ENCODE measurements at regions not wholly inside any gene's neighbourhood (a gene's known extent, or its start where the extent isn't known, plus 50 kb on each side); places are given as distances from the start of the nearest gene placed in this dataset.

DNA sequence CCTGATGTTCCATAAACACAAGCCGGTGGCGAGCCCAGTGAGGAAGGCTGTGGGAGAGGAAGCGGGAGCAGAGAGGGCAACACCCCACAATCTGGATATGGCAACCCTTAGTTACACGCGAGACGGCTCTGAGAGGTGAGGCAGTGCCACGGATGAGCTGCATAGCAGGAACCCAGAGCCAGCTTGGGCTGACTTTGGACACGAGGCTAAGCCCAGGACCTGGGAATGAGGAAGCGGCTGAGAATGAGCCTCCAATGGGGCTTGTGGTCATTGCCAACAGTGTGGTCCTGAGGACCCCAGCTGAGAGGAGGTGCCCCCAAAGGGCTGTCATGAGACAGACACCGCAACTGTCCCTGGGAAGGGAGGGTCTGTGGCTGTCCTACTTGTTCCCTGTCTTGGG lies 160.0 kb upstream of the SMIM23 start:
- no peak for DNase-seq (ENCODE audit: extremely low read depth in 1 of 2, low read depth in 1 of 2)

DNA sequence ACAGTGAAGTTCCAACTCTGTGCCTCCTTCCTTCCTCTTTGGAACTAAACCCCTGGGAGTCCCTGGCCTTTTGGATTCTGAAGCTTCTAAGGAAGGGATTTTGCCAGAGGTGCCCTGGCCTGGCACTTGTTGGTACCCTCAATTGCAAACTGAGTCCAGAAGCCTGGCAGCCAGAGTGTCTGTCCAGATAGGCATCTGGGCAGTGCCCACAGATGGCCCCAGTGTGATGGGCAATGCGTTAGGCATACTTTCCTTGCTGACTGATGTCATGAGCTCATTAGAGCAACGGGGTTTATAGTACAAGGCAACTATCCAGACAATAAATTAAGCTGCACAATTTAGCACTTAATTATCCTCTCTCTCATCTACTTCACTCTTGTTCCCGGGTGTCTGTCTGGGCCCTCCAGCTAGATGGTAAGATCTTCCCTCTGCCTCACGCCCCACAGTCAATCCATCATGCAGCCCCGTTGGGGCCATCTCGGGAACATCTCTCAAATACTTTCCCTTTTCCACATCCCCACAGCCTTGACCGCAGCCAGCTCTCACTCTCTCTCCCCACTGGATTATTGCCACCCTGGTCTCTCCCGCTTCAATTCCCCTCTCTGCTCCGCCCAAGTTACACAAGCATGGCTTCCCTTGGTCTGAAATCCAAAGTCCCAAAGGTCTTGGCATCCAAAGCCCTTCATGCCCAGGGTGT lies 157.5 kb upstream of the SMIM23 start:
- DNase-seq (ENCODE audit: extremely low read depth in 1 of 2, low read depth in 1 of 2): no peak

DNA sequence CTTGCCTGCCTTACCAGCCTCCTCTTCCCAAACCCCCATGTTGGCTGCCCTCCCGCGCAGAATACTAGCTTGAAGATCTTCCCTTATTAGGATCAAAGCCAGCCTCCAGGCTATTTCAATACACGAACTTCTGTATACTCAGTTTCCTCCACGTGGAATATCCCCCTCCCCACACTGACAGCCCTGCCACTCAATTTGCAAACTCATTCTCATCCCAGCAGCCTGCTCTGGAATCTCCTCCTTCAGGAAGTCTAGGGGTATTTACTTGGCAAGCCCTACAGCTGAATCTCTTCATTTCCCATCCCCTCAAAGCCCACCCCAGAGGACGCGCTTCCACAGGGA lies 157.0 kb upstream of the SMIM23 start:
- DNase-seq (ENCODE audit: extremely low read depth in 1 of 2, low read depth in 1 of 2): no peak

DNA sequence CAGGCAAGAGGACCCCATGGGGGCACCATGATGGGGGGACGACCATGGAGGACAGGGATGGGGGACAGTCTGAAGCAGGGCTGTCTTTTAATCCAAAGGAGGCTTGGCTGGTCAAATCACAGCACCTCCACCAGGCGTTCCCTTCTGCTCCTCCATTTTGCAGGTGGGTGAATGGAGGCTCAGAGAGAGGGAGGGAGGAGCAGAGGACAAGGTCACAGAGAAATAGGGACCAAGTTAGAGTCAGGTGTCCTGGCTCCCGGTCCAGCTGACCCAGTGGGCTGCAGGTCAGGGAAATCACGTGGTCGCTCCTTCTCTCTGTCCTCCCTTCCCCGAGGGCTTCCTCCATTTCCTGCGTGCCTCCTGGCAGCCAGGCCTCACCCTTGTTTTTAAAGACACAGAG lies 156.4 kb upstream of the SMIM23 start:
- no peak for DNase-seq (ENCODE audit: extremely low read depth in 1 of 2, low read depth in 1 of 2)

DNA sequence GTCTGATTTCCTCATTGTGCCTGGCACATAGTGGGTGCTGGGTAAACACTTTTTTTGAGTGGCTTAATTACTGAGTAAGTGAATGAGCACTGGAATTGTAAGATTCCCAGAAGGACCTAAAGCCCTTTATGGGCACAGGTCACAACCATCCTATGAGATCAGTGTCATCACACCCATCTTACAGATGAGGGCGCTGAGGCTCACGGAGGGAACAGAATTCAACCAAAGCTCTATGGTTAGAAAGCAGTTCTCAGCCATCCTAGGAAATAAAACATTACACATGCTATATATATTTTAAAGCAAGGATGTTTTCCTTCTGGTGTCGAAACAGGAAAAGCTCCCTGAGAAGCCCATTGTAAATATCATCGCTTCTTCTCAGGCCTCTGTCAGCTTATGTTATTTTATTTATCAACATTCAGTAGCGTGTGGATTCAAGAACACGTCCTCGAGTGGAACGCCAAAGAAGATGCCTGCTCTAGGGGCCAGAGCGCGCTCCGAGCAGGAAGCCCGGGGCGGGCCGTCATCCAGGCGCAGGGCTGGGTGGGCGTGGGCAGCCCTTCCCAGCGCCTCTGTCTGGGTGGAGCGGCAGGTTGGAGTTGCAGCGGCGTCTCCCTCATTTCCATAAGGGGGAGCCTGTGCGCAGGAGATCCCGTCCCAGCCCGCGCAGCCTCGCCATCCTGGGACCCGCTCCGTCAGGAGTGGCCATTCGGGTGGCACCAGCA lies 155.8 kb upstream of the SMIM23 start:
- DNase-seq (ENCODE audit: extremely low read depth in 1 of 2, low read depth in 1 of 2): no peak

DNA sequence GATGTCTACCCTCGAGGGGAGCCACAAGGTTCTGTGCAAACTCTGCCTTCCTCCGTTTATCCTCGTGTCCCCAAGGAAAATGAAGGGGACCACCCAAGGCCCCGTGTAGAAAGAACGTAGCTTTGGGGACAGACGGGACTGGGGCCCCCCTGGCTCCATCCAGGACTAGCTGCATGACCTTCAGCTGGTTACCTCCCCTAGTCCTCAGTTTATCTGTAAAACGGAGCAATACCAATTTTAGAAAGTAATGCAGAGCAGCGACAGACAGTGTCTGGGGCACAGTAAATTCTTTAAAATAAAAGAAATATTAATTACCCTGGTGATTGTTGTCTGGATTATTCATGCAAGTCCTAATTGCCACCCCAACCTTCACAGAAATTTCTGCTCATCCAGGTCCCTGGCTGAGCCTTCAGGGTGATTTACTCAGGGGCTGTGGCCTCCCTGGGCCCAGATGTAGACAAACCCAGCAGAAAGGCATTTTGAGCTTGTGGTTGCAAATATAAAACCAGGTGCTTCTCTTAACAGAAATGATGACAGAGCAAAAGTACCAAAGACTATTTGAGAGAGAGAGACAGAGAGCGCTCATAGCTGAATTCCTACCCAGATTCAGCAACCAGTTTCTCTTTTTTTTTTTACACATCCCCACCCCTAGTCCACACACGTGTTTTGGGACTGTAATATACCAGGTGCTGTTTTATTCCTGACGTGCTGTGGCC lies 155.1 kb upstream of the SMIM23 start:
- DNase-seq (ENCODE audit: extremely low read depth in 1 of 2, low read depth in 1 of 2): no peak

DNA sequence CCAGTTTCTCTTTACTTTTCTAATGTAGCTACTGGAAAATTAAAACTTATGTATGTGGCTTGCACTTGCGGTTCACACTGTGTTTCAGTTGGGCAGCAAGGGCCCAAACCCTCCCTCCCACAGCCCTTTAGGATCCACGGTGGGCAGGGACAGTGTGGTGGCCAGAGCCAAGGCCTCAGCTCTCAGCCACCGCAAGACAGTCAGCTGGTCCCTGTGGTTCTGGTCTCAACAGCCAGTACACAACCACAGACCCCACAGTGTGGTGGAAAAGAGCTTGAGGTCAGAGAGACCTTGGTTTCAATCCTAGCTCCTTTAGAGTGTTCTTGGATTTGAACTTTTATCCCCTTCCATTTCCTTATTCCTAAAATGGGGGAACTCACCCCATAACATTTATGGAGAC lies 153.0 kb upstream of the SMIM23 start:
- no peak for DNase-seq (ENCODE audit: extremely low read depth in 1 of 2, low read depth in 1 of 2)

DNA sequence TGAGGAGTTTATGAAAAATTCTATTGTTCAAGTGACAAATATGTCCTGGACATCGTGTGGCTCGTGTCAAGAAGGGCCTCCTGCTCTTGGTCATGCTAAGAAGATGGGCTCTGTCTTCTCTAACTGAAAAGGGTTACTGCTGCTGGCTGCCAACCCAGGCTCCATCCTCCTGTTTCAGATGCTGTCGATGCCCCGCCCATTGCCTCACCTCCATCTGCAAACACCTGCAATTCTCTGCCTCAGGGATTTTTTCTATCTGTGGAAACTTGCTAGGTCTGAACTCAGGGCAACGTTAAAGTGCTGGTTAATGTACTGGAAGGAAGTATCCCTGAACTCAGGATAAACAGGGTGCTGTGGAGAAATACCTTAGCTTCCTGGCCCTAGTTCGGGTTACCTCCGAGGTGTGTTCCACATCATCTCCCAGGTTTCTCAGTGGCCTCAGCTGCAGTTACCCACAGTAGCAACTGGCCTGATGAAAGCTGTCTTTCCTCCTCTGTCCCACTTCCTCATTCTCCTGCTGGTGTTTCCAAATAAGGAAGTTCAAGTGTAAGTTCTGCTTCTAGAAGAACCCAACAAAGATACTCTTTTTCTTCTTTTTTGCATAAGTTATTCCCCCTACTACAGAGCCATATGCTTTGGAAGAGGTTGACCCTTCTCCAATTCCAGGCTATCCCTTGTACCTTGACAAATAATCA lies 151.7 kb upstream of the SMIM23 start:
- DNase-seq (ENCODE audit: extremely low read depth in 1 of 2, low read depth in 1 of 2): no peak

DNA sequence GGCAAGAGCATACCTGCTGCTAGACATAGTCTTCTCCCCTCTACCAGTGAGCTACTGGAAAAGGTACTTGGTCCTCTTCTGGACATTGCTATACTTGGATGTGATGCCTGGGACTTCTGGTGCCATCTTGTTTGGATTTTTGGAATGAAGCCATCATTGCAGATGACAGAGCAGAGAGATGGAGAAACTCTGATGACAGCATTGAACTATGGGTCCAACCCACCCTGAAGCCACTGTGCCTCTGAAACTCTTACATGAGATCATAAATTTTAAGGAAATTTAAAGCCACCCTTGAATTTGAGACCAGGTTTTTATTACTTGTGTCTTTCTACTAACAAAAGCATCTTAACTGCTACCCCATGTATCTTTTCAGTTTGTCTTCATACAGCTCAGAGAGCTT lies 151.1 kb upstream of the SMIM23 start:
- no peak for DNase-seq (ENCODE audit: extremely low read depth in 1 of 2, low read depth in 1 of 2)

DNA sequence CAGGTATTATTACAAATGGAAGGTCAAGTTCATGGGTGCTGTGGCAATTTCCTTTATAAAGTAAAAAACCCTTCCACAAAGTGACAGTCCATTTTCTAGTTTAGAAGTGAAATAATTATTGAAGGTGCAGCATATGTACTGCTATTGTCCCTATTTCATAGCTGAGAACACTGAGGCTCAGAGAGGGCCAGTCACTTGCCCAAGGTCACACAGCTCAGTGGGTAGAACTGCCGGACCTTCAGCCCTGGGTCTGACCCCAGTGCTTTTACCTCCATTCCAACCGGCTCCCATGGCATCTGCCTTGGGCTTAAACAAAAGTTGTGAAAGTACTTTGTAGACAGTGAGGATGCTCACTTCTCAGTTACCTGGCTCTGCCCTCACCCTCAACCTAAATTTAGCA lies 150.6 kb upstream of the SMIM23 start:
- no peak for DNase-seq (ENCODE audit: extremely low read depth in 1 of 2, low read depth in 1 of 2)

DNA sequence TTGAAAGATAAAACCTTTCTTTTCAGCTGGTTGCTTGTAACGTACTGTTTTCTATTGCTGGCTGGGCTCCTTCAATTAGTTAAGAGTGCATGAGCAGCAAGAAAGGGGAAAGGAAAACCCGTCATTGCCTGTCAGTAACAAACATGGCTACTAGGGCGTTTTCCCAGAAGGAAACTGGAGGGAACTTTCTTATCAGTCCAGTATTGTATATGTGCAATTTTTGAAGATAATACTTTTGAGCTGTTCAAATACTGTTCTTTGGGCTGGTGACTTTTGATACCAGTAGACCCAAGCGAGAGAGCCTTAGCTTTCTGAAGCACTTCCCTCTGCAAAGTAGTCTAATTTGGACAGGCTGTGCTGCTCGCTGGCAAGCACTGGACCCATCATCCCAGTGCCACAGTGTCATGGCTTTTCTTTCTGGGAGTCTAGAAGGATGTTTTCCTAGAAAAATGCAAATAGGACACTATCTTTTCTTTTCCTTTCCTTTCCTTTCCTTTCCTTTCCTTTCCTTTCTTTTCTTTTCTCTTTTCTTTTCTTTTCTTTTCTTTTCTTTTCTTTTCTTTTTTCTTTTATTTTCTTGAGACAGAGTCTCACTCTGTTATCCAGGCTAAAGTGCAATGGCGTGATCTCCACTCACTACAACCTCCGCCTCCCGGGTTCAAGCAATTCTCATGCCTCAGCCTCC lies 149.9 kb upstream of the SMIM23 start:
- DNase-seq (ENCODE audit: extremely low read depth in 1 of 2, low read depth in 1 of 2): no peak

DNA sequence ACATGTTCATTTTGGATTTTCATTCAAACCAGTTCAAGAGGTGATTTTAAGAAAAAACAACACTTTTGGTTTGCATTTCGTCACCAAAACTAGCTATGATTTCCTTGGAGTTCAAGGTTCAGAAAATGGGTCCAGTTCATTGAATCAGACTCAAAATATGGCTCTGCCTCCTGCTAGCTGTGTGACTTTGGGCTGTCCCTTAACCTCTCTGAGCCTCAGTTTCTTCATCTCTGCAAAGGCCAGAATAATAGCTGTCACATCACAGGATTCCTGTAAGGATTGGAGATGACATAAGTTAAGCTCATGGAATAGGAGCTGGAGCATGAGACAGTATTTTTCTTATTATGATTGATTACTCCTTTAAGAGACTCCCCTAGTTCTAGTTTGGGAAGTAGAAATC lies 147.8 kb upstream of the SMIM23 start:
- DNase-seq (ENCODE audit: extremely low read depth in 1 of 2, low read depth in 1 of 2): no peak

DNA sequence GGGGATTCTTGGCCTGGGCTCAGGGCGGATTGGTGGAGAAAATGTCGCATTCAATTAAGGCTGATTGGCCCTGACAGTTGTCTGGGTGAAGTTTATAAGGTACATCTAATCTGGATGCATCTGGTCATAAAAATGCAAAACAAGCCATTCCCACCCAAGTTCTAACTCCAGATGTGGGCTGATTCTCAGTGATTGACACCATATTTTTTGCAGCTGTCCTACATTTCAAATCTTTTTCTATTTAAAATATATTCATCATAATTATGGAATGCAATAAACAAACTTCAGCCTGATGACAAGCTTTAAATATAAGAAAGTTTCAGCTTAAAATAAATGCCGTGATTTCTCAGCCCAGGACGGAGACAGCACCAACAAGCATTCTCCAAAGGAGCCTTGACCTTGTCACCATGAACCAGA lies 146.4 kb upstream of the SMIM23 start:
- DNase-seq (ENCODE audit: extremely low read depth in 1 of 2, low read depth in 1 of 2): no peak

DNA sequence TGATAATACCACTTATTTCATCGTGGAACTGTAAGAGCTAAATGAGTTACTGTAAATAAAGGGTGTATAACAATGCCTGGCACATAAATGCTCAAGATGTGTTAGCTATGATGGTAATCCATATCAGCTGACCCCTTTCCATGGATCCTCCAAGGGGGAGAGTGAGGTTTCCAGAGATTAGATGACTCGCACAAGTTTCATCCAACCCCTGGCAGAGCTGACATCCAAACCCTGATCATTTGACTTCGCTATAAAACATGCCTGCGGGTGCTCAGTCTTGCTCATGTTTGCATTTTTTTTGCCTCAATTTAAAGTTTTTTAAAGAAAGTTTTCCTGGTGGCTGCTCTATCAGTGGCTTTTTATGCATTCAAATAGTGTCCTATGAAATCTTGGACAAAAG lies 145.7 kb upstream of the SMIM23 start:
- no peak for DNase-seq (ENCODE audit: extremely low read depth in 1 of 2, low read depth in 1 of 2)

DNA sequence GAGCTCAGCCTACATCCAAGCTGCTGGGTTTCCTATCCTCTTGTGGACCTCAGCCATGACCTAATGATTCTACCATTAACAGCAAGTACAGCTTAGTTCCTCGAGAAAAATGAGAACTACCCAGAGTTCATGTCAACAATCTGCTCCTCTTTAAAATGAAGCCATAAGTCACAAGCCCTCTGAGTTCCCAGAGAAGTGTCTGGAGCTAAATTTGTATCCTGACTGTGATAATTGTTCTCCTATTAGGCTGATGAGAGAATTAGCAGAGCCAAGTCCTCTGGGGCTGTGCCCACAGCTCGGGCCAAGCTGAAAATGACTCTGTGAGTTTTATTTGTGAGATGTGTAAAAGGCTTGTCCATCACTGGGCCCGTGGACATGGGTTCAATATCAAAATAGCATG lies 145.1 kb upstream of the SMIM23 start:
- no peak for DNase-seq (ENCODE audit: extremely low read depth in 1 of 2, low read depth in 1 of 2)

DNA sequence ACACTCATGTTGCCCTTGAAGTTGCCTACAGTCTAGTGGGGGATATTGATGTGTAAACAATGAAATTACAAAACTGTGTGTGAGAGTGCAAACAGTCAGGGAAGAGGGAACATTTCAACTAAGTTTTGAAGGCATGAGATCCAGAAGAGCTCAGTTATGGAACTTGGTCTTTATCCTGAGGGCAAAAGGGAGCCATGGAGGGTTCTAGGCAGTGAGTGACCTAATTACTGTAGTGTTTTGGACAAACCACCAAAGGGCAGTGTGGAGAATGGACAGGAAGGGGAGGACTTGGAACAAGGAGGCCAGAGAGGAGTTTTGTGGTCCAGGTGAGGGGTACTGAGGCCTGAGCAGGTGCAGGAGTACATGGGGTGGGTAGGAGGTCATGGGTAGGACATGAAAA lies 143.7 kb upstream of the SMIM23 start:
- no peak for DNase-seq (ENCODE audit: extremely low read depth in 1 of 2, low read depth in 1 of 2)

DNA sequence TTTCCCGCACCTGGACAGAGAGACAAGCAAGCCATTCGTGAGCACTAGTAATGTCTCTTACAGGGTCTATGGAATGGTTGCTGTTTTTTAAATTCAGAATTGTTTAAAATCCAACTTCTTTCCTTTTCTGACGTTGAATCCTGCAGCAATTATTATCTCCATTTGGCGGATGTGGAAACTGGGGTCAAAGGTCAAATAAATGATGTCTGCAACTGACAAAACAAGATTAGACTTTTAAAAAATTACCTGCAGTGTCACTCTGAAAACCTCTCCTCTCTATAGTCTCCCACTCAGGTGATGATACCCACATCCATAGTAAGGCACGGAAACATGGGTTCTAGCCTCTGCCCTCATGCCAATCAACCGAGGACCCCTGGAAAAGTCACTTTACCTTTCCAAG lies 142.7 kb upstream of the SMIM23 start:
- DNase-seq (ENCODE audit: extremely low read depth in 1 of 2, low read depth in 1 of 2): no peak

DNA sequence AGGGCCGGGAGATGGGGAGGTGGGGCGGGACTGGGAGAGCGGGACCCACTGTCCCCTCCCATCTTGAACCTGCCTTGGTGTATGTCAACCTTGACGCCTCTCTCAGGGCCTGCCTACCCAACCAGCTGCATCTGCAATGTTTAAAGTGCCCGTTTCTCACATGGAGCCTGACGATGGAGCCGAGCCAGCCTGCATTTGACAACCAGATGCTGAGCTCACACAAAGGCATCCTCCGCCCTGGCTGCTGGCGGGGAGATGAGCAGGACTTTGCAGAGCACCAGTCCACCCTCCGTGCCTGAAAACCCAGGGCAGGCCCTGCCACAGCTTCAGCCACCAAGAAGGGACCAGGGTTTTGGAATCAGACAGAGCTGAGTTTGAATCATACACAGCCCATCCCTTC lies 141.1 kb upstream of the SMIM23 start:
- DNase-seq (ENCODE audit: extremely low read depth in 1 of 2, low read depth in 1 of 2): no peak

DNA sequence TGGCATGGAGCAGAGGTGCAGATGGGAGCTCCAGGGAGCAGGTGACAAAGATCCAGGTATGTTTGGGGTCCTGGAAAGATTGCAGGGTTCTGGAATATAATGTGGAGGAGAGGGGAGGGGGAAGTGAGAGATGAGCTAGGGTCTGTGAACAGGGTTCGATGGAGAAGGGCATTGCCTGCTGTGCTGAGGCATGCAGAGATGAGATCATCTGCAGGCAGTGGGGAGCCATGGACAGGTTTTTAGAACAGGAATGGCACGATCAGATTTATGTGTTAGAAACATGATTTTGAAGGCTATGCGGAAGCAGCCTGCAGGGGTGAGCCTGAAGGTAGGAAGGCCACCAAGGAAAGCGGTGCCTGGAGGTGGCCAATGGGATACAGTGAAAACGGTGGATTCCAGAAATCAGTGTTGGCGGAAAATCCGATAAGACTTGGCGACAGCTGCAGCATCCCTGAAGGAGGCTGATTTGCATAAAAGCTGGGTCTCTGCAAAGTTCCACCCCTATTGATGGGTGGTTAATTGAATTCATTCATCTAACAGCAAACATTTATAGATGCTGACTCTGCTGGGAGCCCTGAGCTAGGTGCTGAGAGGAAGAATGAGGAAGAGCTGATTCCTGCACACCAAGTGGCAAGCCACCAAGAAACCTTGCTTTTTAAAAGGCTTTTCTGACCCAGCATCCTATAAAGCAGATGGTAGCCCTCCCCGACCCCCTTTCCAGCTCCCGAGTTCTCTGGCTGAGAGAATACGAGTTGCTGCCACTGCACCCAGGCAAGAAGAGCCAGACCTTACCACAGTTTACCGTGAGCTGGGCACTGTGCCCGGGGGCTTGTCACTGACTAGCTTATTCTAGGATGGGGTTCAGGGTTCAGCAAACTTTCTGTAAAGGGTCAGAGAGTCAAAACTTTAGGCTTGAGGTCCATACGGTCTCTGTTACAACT lies 139.2 kb upstream of the SMIM23 start:
- DNase-seq (ENCODE audit: extremely low read depth in 1 of 2, low read depth in 1 of 2): no peak

All from stimulated activated CD8-positive, alpha-beta memory T cell treated with anti-CD3 and anti-CD28 coated beads, Interleukin-7, amount 100 ng/mL, for 48 hours (primary cell).